VCaP (cell line): ENCODE measurements at regions not wholly inside any gene's neighbourhood (a gene's known extent, or its start where the extent isn't known, plus 50 kb on each side); places are given as distances from the start of the nearest gene placed in this dataset.

Source experiments
- H3K27ac ChIP-seq: fragments of 450-650 bp; 2 replicates; pipeline ENCODE4 v1.5.1; 2017
- CTCF ChIP-seq: fragments of 450-650 bp; conservative IDR thresholded peaks from 2 replicates; pipeline ENCODE4 v1.5.1; 2017; ENCODE audit warnings: mild to moderate bottlenecking, moderate library complexity

DNA sequence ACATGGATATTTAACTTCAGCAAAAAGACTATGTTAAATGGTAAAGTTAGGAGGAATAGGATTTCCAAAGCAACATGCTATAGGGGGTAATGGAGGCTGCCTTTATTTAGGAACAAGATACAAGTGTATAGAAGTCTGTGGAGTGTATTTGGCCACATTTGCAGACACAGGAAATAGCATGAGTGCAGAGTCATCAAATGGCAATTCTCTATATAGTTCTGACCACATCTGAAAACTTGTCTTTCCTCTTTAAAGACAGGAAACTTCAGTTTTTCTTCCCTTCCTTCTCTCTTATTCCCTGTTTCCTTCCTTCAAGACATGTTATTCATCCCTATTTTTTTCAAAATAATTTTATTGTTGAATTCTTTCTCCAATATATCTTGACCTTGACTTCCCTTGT, 119.3 kb upstream of the PITX2 start:
- no peak for TF ChIP-seq CTCF
- H3K27ac ChIP-seq: no peak overlapping the region

DNA sequence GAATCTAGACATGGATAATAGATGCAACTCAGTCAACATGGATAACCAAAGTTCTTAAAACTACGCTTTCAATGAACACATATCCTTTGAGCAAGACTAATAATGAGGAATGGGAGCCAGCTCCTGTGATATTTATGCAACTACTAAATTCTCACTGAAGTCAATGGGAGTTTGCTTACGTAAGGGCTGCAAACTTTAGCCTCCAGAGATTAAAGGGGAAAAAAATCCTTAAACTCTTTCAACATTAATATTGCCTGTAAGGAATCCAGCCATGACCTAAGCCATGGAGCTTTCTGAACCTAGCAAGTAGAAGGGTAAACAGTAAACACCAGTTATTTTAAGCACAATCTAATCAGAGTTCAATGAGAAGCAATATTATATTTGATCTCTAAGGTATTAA, 125.2 kb upstream of the PITX2 start:
- no peak for TF ChIP-seq CTCF
- no peak overlapping the region for H3K27ac ChIP-seq

DNA sequence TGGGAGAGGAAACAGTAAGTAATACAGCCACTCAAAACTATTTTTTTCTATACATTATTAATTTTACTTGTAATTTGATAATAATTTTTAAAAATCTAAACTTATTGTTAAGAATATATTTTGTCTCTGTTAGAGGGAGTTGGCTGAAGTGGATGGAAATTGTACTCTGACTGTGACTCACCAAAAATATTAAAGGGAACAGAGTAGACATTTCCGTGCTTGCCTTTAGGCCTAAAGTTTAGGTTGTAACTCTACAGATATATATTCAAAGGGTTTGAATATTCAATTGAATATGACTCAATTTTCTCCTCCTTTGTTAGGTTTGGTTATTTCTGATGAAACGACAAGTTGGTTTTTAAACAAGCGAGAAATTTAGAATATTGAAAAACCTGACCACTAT, 128.3 kb upstream of the PITX2 start:
- no peak for TF ChIP-seq CTCF
- H3K27ac ChIP-seq: no peak overlapping the region

DNA sequence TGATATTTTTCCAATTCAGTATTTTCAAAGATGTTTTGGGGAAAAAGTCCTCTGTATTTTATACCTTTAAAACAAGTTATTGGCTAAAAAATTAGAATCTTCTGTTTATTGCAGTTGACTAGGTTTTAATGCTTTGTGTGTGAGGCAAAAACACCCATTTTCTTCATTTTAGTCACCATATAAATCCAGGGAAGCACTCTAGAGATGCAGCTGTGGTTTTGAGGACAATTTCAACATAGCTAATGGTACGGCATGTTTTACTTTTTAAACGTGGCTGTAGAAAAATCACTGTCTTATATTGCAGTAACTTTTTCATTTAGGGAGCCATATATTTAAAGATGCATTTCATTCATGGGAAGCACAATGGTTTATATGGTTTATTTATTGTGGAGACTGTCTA, 129.1 kb upstream of the PITX2 start:
- no peak for TF ChIP-seq CTCF
- no peak overlapping the region for H3K27ac ChIP-seq

DNA sequence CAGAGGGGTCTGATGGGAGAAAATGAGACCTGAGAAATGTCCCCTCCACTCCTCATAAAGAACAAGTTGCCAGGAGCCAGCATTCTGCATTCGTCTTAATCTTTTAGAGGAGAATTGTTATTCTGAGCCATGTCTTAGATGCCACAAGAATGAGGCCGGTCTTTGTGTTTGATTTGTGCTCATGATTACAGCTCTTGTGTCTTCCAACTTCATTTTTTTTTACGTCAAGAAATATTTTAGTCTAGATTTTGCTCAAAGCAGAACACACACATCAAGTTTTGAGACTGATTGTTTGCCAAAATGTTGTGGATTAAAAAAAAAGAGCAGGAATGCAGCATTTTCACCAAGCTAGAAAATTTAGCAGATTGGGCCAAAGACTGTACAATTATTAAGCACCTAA, 130.6 kb upstream of the PITX2 start:
- no peak overlapping the region for H3K27ac ChIP-seq
- TF ChIP-seq CTCF: no peak

GRCh38 chr4:110754716-110755115, 131.8 kb upstream of the PITX2 start:
- no peak overlapping the region for H3K27ac ChIP-seq
- TF ChIP-seq CTCF: no peak

GRCh38 chr4:110769578-110769977, 146.7 kb upstream of the PITX2 start:
- no peak overlapping the region for H3K27ac ChIP-seq
- no peak for TF ChIP-seq CTCF

GRCh38 chr4:110770353-110770752, 147.5 kb upstream of the PITX2 start:
- no peak overlapping the region for H3K27ac ChIP-seq
- no peak for TF ChIP-seq CTCF
